Mesenchymal stem cell (in vitro differentiated cells and primary cell): ENCODE measurements at regions not wholly inside any gene's neighbourhood (a gene's known extent, or its start where the extent isn't known, plus 50 kb on each side); places are given as distances from the start of the nearest gene placed in this dataset.

ENCODE experiments used
- DNase-seq: peaks from one replicate; pipeline ENCODE4 v3.0.0-alpha.2; 2013
- H2AFZ ChIP-seq: one replicate; pipeline ENCODE4 v1.6.1; 2013; ENCODE audit warnings: low read depth, mild to moderate bottlenecking, control low read depth, inconsistent platforms, low read length, moderate library complexity
- H2AK5ac ChIP-seq: 2 replicates; pipeline ENCODE4 v1.6.1; 2013; ENCODE audit warnings: low read length, moderate library complexity, mild to moderate bottlenecking, inconsistent platforms; ENCODE audit not compliant: severe bottlenecking
- H2BK120ac ChIP-seq: one replicate; pipeline ENCODE4 v1.6.1; 2013; ENCODE audit warnings: low read depth, mild to moderate bottlenecking, inconsistent platforms, low read length, moderate library complexity
- H2BK12ac ChIP-seq, 2 experiments: one replicate each; pipeline ENCODE4 v1.6.1; 2013; ENCODE audit warnings: inconsistent platforms in 2 of 2, low read length in 2 of 2, mild to moderate bottlenecking in 2 of 2, moderate library complexity in 2 of 2, control low read depth in 1 of 2
- H2BK15ac ChIP-seq: one replicate; pipeline ENCODE4 v1.6.1; 2013; ENCODE audit warnings: mild to moderate bottlenecking, low read depth, inconsistent platforms; ENCODE audit not compliant: poor library complexity, severe bottlenecking
- H2BK5ac ChIP-seq: 2 replicates; pipeline ENCODE4 v1.6.1; 2013; ENCODE audit warnings: low read depth, mild to moderate bottlenecking, low read length, control low read depth, inconsistent platforms; ENCODE audit not compliant: poor library complexity, severe bottlenecking
- H3K14ac ChIP-seq, 2 experiments: one replicate each; pipeline ENCODE4 v1.6.1; 2013; ENCODE audit warnings: inconsistent platforms in 2 of 2, low read length in 2 of 2, control low read depth in 1 of 2, mild to moderate bottlenecking in 1 of 2, moderate library complexity in 1 of 2
- H3K18ac ChIP-seq, 2 experiments: one replicate each; pipeline ENCODE4 v1.6.1; 2013; ENCODE audit warnings: inconsistent platforms in 2 of 2, low read length in 2 of 2, control low read depth in 1 of 2, low read depth in 1 of 2, mild to moderate bottlenecking in 1 of 2
- H3K23ac ChIP-seq, 2 experiments: one replicate each; pipeline ENCODE4 v1.6.1; 2013; ENCODE audit warnings: inconsistent platforms in 2 of 2, low read length in 2 of 2, mild to moderate bottlenecking in 2 of 2, moderate library complexity in 2 of 2, control low read depth in 1 of 2
- H3K27ac ChIP-seq: 2 replicates; pipeline ENCODE4 v1.5.1; 2013; ENCODE audit warnings: mild to moderate bottlenecking, moderate library complexity, low read length, control low read depth, inconsistent platforms; ENCODE audit not compliant: poor library complexity, severe bottlenecking
- H3K27me3 ChIP-seq, 2 experiments: 2 replicates each; pipeline versions ENCODE4 v1.6.1 to v1.7.0; 2013; ENCODE audit warnings: low read length in 2 of 2, mild to moderate bottlenecking in 2 of 2, moderate library complexity in 2 of 2, control low read depth in 1 of 2, inconsistent platforms in 1 of 2; ENCODE audit not compliant: control insufficient read depth in 1 of 2, insufficient read depth in 1 of 2
- H3K36me3 ChIP-seq, 2 experiments: 2 replicates each; pipeline versions ENCODE4 v1.6.1 to v1.7.0; 2013; ENCODE audit warnings: low read length in 2 of 2, control low read depth in 1 of 2, inconsistent platforms in 1 of 2, low read depth in 1 of 2, mild to moderate bottlenecking in 1 of 2; ENCODE audit not compliant: insufficient read depth in 2 of 2, control insufficient read depth in 1 of 2
- H3K4ac ChIP-seq, 2 experiments: one replicate each; pipeline ENCODE4 v1.6.1; 2013; ENCODE audit warnings: inconsistent platforms in 2 of 2, low read length in 2 of 2, mild to moderate bottlenecking in 2 of 2, moderate library complexity in 2 of 2, control low read depth in 1 of 2, low read depth in 1 of 2
- H3K4me1 ChIP-seq: 2 replicates; pipeline ENCODE4 v1.6.1; 2013; ENCODE audit warnings: low read depth, low read length, control low read depth; ENCODE audit not compliant: control insufficient read depth, insufficient read depth
- H3K4me2 ChIP-seq: 2 replicates; pipeline ENCODE4 v1.6.1; 2013; ENCODE audit warnings: low read length, mild to moderate bottlenecking, inconsistent platforms; ENCODE audit not compliant: poor library complexity, severe bottlenecking
- H3K4me3 ChIP-seq, 2 experiments: 2 replicates each; pipeline versions ENCODE4 v1.5.1 to v1.7.0; 2013; ENCODE audit warnings: low read length in 2 of 2, mild to moderate bottlenecking in 2 of 2, control low read depth in 1 of 2, low read depth in 1 of 2; ENCODE audit not compliant: insufficient read depth in 1 of 2
- H3K79me1 ChIP-seq: replicated peaks from 2 replicates; pipeline ENCODE4 v1.6.1; 2013; ENCODE audit warnings: mild to moderate bottlenecking, control low read depth, low read length, inconsistent platforms; ENCODE audit not compliant: poor library complexity, severe bottlenecking
- H3K9ac ChIP-seq: 2 replicates; pipeline ENCODE4 v1.7.0; 2013; ENCODE audit warnings: mild to moderate bottlenecking, low read length, moderate library complexity
- H3K9me3 ChIP-seq: 2 replicates; pipeline ENCODE4 v1.7.0; 2013; ENCODE audit warnings: mild to moderate bottlenecking, low read length; ENCODE audit not compliant: control insufficient read depth
- H4K8ac ChIP-seq: one replicate; pipeline ENCODE4 v1.6.1; 2013; ENCODE audit warnings: inconsistent platforms, mild to moderate bottlenecking, low read length, moderate library complexity
- H4K91ac ChIP-seq: one replicate; pipeline ENCODE4 v1.6.1; 2013; ENCODE audit warnings: mild to moderate bottlenecking, low read length, inconsistent platforms
- WGBS: methylation state at CpG from one replicate; pipeline ENCODE4 v1.1.7; 2013; ENCODE audit warnings: mixed read lengths; 5-methylcytosine and 5-hydroxymethylcytosine counted together

DNA sequence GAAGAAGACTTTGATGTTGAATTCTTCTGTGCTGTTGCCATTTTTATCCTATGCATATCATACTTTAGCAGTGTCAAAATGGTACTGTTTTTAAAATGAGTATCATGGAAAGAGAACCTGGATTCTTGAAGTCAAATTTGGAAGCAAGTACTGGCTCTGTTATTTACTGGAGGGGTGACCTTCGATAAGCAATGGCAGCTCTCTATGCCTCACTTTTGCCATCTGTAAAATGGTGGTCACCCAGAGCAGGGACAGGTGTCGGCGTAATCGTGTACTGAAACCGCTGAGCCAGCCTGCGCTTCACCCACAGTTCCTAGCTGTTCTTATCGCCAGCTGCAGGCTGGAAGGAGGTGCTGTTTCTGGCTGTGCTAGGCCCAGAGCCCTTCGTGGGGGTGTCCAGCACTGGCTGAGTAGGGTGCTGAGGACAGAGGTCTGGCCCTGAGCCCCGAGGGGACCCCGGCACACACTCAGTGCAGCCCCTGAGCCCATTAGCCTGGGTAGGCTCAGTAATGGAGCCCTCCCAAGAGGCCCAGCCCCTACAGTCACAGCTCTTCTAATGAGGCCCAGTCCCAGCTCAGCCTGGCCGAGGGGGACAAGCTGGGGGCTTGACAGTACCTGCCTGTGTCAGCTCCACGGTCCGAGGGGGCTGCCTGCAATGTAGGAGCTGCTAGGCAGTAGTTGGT, 183.5 kb downstream of the PHETA1 start:
- Histone ChIP-seq H3K4ac (no peak overlapping the region), H3K4me1 (no peaks in the 10 kb centered on the region), H2AFZ (no peak overlapping the region), H2AK5ac (no peak overlapping the region), H4K8ac (no peak overlapping the region), H3K14ac (no peak overlapping the region), H3K4me3 (no peak overlapping the region), H3K27ac (no peak overlapping the region), H3K18ac (no peak overlapping the region), H2BK120ac (no peak overlapping the region), H2BK15ac (no peak overlapping the region), H3K79me1 (no peaks in the 10 kb centered on the region), H3K23ac (no peak overlapping the region), H3K36me3 (no peaks in the 10 kb centered on the region), H3K4me2 (no peak overlapping the region), H4K91ac (no peak overlapping the region), H3K9ac (no peak overlapping the region), H3K27me3 (peaks cover 7 to 44% of the 10 kb centered on the region in 2 experiments), H2BK5ac (no peak overlapping the region), H2BK12ac (no peak overlapping the region), H3K9me3 (peaks cover 4% of the 10 kb centered on the region)
- DNase-seq, result no peak
- 79% methylated on average over 13 of the region's 13 CpGs for WGBS

DNA sequence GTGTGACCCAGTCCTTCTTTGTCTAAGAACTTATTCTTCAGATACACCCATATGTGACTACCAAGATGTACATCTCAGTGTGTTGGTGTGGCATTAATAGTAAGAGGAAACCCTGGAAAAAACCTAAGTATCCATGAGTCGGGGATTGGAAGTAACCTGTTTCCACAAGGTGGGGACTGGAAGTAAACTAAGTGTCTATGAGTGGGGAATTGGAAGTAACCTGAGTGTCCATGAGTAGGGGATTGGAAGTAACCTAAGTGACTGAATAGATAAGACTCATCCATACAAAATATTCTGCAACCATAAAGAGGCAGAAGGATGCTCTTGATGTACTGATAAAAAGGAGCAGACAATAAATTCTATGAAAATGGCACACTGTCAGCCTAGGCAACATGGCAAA, 184.7 kb downstream of the PHETA1 start:
- no peak overlapping the region for H3K4me3 ChIP-seq
- no peaks in the 10 kb centered on the region for H3K36me3 ChIP-seq
- no peak overlapping the region for H2BK15ac ChIP-seq
- no peak overlapping the region for H4K91ac ChIP-seq
- DNase-seq, result no peak
- no peak overlapping the region for H2BK120ac ChIP-seq
- H2BK12ac ChIP-seq, result no peak overlapping the region
- H3K27ac ChIP-seq, result no peak overlapping the region
- no peak overlapping the region for H3K4me2 ChIP-seq
- H2AFZ ChIP-seq, result no peak overlapping the region
- no peak overlapping the region for H3K23ac ChIP-seq
- no peaks in the 10 kb centered on the region for H3K4me1 ChIP-seq
- no peak overlapping the region for H3K4ac ChIP-seq
- H4K8ac ChIP-seq, result no peak overlapping the region
- H3K18ac ChIP-seq, result no peak overlapping the region
- H3K9ac ChIP-seq, result no peak overlapping the region
- no peak overlapping the region for H3K14ac ChIP-seq
- WGBS, result 94% methylated on average over 1 of the region's 1 CpG
- no peak overlapping the region for H2BK5ac ChIP-seq
- H3K27me3 ChIP-seq, result peaks cover 10 to 49% of the 10 kb centered on the region in 2 experiments
- H3K79me1 ChIP-seq, result no peaks in the 10 kb centered on the region
- no peaks in the 10 kb centered on the region for H3K9me3 ChIP-seq
- no peak overlapping the region for H2AK5ac ChIP-seq

DNA sequence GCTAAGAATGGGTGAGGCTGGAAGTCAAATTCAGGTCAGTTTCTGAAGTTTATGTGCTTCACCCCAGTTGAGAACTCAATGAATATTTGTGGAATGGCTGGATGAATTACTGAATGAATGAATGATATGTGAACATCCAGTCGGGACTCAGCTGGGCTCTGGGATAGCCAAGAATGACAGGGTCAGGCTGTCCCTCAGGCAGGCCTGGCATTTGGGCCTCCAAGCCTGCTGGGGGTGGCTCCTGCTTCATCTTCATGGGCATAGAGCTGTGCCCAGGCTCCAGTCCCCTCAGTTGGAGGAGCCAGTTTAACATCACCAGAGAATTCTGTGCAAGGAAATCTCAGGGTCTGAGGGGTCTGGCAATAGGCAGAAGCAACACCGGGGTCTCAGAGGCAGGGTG, 185.8 kb downstream of the PHETA1 start:
- Histone ChIP-seq H4K91ac (no peak overlapping the region), H3K79me1 (no peaks in the 10 kb centered on the region), H3K27ac (no peak overlapping the region), H2AFZ (no peak overlapping the region), H3K36me3 (no peaks in the 10 kb centered on the region), H2BK5ac (no peak overlapping the region), H3K4me3 (no peak overlapping the region), H3K18ac (no peak overlapping the region), H2BK15ac (no peak overlapping the region), H3K9me3 (no peaks in the 10 kb centered on the region), H3K14ac (no peak overlapping the region), H3K27me3 (peaks cover 10 to 56% of the 10 kb centered on the region in 2 experiments), H3K4me1 (no peaks in the 10 kb centered on the region), H3K4me2 (no peak overlapping the region), H3K9ac (no peak overlapping the region), H3K4ac (no peak overlapping the region), H2BK120ac (no peak overlapping the region), H4K8ac (no peak overlapping the region), H2AK5ac (no peak overlapping the region), H2BK12ac (no peak overlapping the region), H3K23ac (no peak overlapping the region)
- WGBS, result 56% methylated on average over 2 of the region's 2 CpGs
- DNase-seq, result no peak

DNA sequence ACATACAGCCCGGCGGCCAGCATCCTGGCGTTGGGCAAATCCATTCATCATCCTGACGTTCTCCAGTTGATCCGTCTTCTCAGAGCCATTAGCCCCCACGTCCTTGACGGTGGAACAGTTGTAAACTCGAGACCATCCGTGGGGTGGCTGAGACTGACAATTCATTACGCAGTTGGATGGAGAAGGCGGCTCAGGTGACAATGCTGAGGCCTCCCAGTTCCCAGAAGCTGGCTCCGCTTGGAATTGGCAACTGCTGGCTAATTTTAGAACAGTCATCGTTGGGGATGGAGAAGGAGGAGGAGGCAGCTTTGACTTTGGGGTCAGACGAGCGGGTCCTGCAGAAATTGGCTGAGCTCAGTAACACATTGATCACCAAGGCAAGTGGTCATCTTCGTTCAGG, 186.5 kb downstream of the PHETA1 start:
- no peak overlapping the region for H3K4ac ChIP-seq
- peaks cover 10 to 60% of the 10 kb centered on the region in 2 experiments for H3K27me3 ChIP-seq
- no peak for DNase-seq
- H2BK120ac ChIP-seq, result no peak overlapping the region
- H3K18ac ChIP-seq, result no peak overlapping the region
- no peaks in the 10 kb centered on the region for H3K9me3 ChIP-seq
- H2BK5ac ChIP-seq, result no peak overlapping the region
- H3K79me1 ChIP-seq, result no peaks in the 10 kb centered on the region
- 78% methylated on average over 16 of the region's 16 CpGs for WGBS
- H3K4me3 ChIP-seq, result no peak overlapping the region
- no peaks in the 10 kb centered on the region for H3K36me3 ChIP-seq
- H4K8ac ChIP-seq, result no peak overlapping the region
- no peaks in the 10 kb centered on the region for H3K4me1 ChIP-seq
- no peak overlapping the region for H2BK12ac ChIP-seq
- H4K91ac ChIP-seq, result peak overlapping the region; percentile 8
- H3K9ac ChIP-seq, result no peak overlapping the region
- no peak overlapping the region for H3K4me2 ChIP-seq
- no peak overlapping the region for H2AK5ac ChIP-seq
- H3K23ac ChIP-seq, result no peak overlapping the region
- no peak overlapping the region for H2AFZ ChIP-seq
- H3K14ac ChIP-seq, result no peak overlapping the region
- H3K27ac ChIP-seq, result no peak overlapping the region
- H2BK15ac ChIP-seq, result no peak overlapping the region
